OCI-LY1 (cell line): ENCODE measurements at regions not wholly inside any gene's neighbourhood (a gene's known extent, or its start where the extent isn't known, plus 50 kb on each side); places are given as distances from the start of the nearest gene placed in this dataset.

Experiments used
- CTCF ChIP-seq: fragments of 200-600 bp; sonication (generic), shearing (Covaris generic); IDR thresholded peaks from 2 replicates; pipeline ENCODE4 v1.5.1; 2017; ENCODE audit warnings: mild to moderate bottlenecking, antibody characterized with exemption, low read length, moderate library complexity, mixed read lengths
- EZH2 ChIP-seq: fragments of 200-600 bp; sonication (generic), shearing (Covaris generic); IDR thresholded peaks from 2 replicates; pipeline ENCODE4 v1.8.0; 2017; ENCODE audit warnings: borderline replicate concordance, mixed run types, mild to moderate bottlenecking, antibody characterized with exemption, low read length, moderate library complexity, mixed read lengths

GRCh38 chr3:59253523-59253922 lies 203.7 kb upstream of the CFAP20DC start:
- TF ChIP-seq CTCF (no peak), EZH2 (no peak)
